AG09319 (cell line): ENCODE measurements at regions not wholly inside any gene's neighbourhood (a gene's known extent, or its start where the extent isn't known, plus 50 kb on each side); places are given as distances from the start of the nearest gene placed in this dataset.
"Not testable (repeated sequence)": the region's sequence is repeated elsewhere in the genome, so short reads cannot be mapped to it uniquely, and the experiment has no call there.

ENCODE experiments used
- DNase-seq: peaks from one replicate; pipeline ENCODE4 v3.0.0-alpha.2; 2010; ENCODE audit warnings: low read depth; ENCODE audit errors: extremely low read depth
- TF ChIP-seq, protein P1 (sequence below): IDR thresholded peaks from 2 replicates; pipeline ENCODE4 v1.5.1; 2011; ENCODE audit warnings: low read depth, mild to moderate bottlenecking, inconsistent platforms, low read length, moderate library complexity

DNA sequence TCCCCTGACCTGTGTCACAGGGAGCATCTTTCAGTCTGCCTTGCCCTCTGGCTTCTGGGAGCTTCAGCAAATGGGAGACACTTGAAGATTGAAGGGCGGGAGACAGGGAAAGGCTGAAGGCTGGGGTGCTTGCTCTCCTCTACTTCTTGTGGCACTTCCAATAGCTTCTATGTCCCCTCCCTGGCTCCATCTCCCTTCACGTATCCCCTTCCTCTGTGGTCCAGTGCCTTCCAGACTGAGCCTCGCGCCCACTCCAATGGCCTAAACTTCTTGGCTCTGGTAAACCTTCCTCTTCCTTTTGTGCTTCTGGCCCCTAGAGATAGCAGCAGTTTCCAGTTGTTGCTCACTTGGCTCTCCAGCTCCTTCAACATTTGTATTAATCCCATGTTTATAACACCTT is 69.8 kb upstream of the TOPAZ1 start:
- DNase-seq, result no peak
- TF ChIP-seq, protein P1, sequence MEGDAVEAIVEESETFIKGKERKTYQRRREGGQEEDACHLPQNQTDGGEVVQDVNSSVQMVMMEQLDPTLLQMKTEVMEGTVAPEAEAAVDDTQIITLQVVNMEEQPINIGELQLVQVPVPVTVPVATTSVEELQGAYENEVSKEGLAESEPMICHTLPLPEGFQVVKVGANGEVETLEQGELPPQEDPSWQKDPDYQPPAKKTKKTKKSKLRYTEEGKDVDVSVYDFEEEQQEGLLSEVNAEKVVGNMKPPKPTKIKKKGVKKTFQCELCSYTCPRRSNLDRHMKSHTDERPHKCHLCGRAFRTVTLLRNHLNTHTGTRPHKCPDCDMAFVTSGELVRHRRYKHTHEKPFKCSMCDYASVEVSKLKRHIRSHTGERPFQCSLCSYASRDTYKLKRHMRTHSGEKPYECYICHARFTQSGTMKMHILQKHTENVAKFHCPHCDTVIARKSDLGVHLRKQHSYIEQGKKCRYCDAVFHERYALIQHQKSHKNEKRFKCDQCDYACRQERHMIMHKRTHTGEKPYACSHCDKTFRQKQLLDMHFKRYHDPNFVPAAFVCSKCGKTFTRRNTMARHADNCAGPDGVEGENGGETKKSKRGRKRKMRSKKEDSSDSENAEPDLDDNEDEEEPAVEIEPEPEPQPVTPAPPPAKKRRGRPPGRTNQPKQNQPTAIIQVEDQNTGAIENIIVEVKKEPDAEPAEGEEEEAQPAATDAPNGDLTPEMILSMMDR, result no peak

DNA sequence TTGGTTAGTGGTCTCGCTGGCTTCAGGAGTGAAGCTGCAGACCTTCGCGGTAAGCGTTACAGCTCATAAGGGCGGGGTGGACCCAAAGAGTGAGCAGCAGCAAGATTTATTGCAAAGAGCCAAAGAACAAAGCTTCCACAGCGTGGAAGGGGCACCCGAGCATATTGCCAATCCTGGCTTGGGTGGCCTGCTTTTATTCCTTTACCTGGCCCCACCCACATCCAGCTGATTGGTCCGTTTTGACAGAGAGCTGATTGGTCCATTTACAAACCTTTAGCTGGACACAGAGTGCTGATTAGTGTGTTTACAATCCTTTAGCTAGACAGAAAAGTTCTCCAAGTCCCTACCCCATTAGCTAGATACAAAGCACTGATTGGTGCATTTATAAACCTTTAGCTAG is 69.0 kb upstream of the TOPAZ1 start:
- DNase-seq, result not testable (repeated sequence)

DNA sequence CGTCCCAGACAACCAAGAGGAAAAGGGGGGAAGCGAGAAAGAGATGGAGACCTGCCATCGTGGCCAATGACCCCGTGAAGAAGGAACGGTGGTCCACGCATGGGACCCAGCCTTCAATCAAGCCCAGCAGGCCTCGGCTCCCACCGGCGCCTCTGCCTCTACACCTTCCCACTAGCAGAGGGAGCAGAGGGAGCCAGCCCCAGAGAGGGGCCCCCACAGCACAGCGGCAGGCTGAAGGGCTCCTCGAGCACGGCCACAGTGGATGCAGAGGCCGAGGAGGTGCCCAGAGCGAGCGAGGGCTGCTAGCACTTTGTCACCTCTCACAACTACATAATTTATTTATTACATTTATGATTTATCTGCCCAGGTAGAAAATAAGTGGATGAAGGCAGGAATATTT is 68.4 kb upstream of the TOPAZ1 start:
- no peak for DNase-seq
- TF ChIP-seq, protein P1, result no peak

DNA sequence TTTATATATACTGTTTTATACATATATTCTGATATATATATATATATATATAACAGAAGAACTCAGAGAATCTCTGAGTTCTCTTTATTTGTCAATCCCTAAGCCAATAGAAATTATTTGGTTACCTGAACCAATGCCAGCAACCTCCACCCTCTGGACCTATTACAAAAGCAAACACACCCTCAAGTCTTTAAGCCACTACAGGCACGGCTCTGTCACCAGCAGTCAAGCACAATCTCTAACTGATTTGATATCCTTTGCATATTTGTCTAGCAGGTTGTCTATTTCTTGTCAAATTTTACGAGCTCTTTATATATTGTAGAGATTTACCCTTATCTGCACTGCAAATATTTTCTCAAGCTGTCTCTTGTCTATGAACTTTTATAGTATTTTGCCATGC is 66.6 kb upstream of the TOPAZ1 start:
- no peak for DNase-seq
- TF ChIP-seq, protein P1, result no peak

DNA sequence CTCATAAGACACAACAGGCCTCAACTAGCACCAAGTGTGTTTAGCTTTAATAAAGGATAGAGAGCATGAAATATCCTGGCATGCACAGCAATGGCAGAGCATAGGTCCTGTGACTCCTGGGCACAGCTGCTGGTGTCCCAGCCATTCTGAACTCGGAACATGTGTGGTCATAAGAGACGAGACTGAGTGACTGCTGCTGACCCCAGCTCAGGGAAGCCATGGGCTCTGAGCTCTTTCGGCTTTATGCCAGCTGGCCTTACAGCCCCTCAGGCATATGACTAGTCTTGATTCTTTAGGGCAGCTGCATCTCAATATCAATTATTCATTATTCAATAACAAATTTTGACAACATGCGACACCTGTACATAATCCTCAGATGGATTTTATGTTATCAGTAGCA is 62.4 kb upstream of the TOPAZ1 start:
- DNase-seq, result no peak
- TF ChIP-seq, protein P1, result no peak

DNA sequence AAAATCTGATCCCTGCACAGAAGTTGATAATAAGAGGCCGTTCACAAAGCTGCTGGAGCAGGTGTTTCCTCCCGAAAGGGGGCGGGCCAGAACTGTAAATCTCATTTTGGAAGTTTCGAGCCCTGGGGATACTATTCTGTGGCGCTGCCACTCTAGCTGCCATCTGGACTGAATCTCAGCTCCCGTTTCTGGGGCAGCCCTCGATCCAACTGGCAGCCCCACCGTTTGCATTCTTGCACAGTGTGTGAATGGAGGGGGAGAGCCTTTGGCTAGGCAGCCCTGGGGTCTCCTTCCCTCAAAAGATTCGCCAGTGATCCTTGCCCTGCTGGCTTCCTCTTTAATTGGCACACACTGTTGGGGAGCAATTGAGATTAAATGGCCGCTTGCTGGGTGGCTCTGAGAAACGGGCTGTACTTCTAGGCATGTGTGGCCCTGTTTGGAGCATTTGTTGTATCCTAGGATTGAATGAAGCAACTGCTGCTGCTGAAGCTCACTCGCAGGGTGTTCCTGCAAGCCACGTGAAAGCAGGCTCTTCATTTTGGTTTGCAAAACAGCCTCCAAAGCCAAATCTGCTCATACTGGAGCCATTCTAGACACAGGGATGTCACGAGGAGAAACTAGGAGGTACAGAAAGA is 57.2 kb upstream of the TOPAZ1 start:
- TF ChIP-seq, protein P1, result no peak
- DNase-seq, result no peak

DNA sequence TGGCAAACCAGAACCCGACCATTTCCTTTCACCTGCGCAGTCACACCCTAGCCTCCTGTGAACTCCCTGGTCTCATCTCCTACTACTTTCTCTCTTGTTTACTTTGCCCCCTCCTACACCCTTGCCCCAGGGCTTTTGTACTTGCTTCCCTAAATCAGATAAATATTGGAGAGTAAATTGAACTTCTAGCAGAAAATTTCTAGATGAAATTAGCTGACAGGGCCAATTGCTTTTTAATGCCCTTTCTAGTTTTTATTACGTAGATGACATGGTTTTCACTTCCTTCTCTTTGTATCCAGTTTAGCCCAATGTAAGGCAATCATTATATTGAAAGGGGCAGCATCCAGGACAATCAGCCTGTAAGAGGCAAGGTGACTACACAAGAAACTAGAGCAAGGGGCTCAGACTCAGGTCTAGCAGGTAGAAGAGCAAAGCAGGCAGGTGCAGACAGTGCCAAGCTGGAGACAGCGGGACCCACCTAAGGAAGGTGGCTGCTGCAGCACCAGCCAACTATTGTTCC is 56.2 kb upstream of the TOPAZ1 start:
- TF ChIP-seq, protein P1, result no peak
- no peak for DNase-seq

DNA sequence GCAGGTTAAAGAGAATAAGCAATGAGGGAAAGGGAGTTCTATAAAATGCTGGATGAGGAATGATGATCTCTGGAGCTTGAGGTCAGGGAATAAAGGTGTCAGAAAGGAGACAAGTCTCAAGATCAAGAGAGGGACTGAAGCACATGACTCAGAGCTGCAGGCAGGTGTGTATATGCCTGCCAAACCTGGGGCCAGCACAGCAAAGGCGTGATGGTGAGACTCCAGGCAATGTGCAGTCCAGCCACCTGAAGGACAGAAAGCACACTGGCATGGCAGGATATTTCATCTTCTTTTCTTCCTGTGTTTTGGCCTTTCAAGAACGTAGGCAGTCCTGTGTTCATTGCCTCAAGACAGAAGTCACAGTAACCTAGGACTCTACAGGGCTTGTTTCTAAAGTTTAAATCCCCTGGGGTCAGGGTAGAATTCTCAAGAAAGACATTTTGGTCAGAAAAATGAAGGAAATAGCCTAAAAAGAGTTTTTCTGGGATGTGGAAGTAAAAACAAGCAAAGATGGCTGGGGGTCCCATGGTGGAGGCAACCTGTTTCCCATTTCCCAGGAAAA is 55.5 kb upstream of the TOPAZ1 start:
- no peak for DNase-seq
- TF ChIP-seq, protein P1, result no peak
